ENCODE measurements at regions not wholly inside any gene's neighbourhood (a gene's known extent, or its start where the extent isn't known, plus 50 kb on each side); places are given as distances from the start of the nearest gene placed in this dataset.

DNA sequence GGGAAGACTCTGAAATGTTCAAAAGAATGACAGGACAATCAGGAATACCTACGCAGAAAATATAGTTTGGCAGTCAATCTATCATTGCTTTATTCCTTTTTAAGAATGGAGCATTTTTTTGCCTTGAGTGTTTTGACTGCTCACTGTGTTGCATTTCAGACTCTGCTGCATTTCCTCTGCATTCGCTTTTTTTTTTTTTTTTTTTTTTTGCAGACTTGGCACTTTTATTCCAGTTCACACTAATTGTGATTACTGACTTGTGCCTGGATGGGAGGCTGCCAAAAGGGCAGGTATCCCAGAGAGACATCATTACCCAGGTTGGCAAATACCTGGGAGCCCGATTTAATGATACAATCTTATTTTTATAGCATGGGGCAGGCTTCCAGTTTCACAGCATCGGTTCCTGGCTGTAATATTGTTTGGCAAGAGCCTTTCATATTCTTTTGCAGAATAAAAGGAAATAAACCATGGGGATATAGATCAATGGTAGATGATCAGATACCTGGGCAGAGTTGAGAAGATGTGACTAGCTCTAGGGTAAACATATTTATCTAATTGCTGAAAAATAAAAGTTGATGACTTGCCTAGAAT lies 1132.6 kb downstream of the MAT2B start:
- ChIA-PET CTCF (no interaction called here), POLR2A (no interaction called here)
- Mint-ChIP-seq H3K27me3 (ENCODE audit: low read depth) (no peaks in the 10 kb centered on the region), H3K27ac (no peak overlapping the region), H3K36me3 (no peaks in the 10 kb centered on the region), H3K4me3 (no peak overlapping the region), H3K9me3 (peaks cover 2% of the 10 kb centered on the region), H3K4me1 (peaks cover 7% of the 10 kb centered on the region)
- no peak for ATAC-seq
- TF ChIP-seq, protein P1, sequence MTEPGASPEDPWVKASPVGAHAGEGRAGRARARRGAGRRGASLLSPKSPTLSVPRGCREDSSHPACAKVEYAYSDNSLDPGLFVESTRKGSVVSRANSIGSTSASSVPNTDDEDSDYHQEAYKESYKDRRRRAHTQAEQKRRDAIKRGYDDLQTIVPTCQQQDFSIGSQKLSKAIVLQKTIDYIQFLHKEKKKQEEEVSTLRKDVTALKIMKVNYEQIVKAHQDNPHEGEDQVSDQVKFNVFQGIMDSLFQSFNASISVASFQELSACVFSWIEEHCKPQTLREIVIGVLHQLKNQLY (CRISPR knock-in tag; IDR thresholded peaks at IDR 0.05) = no peak
- TF ChIP-seq, protein P2, sequence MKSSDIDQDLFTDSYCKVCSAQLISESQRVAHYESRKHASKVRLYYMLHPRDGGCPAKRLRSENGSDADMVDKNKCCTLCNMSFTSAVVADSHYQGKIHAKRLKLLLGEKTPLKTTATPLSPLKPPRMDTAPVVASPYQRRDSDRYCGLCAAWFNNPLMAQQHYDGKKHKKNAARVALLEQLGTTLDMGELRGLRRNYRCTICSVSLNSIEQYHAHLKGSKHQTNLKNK (CRISPR knock-in tag; IDR thresholded peaks at IDR 0.05) = no peak
- TF ChIP-seq NFE2L1 (CRISPR knock-in tag; IDR thresholded peaks at IDR 0.05) (no peak), ZNF317 (CRISPR knock-in tag; IDR thresholded peaks at IDR 0.05; ENCODE audit: borderline replicate concordance, low read depth) (no peak), RORB (CRISPR knock-in tag; IDR thresholded peaks at IDR 0.05) (no peak), NR2C2 (CRISPR knock-in tag; IDR thresholded peaks at IDR 0.05) (no peak)
- TF ChIP-seq, protein P3, sequence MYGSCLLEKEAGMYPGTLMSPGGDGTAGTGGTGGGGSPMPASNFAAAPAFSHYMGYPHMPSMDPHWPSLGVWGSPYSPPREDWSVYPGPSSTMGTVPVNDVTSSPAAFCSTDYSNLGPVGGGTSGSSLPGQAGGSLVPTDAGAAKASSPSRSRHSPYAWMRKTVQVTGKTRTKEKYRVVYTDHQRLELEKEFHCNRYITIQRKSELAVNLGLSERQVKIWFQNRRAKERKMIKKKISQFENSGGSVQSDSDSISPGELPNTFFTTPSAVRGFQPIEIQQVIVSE (CRISPR knock-in tag; IDR thresholded peaks at IDR 0.05; ENCODE audit: borderline replicate concordance) = no peak
- no peak for DNase-seq (ENCODE audit: low spot score)

DNA sequence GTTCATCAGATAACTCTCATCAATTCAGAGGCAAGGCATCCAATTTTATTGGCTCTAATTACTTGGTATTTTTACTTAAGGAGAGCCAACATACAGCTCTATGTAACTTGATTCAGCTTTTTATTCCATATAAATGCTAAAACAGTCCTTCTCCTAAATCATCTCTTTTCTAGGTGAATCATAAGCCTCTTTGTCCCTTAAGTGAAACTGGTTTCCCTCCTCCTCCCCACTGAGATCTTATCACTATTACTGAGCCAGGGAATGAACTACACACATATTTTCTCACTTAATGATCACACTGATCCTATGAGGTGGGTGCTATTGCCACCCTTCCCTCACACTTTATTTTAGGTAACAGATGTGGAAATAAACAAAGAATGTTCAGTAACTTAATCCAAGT lies 1143.8 kb downstream of the MAT2B start:
- H3K9me3 Mint-ChIP-seq = peaks cover 11% of the 10 kb centered on the region
- POLR2A ChIA-PET = no interaction called here
- no peak for DNase-seq (ENCODE audit: low spot score)
- ATAC-seq = no peak
- H3K4me3 Mint-ChIP-seq = no peak overlapping the region
- H3K36me3 Mint-ChIP-seq = peaks cover 3% of the 10 kb centered on the region; the same call in 1 of the 2 replicates
- no peaks in the 10 kb centered on the region for H3K27me3 Mint-ChIP-seq (ENCODE audit: low read depth)
- CTCF ChIA-PET = no interaction called here
- TF ChIP-seq TEAD4 (CRISPR knock-in tag; IDR thresholded peaks at IDR 0.05) (no peak), ZNF121 (CRISPR knock-in tag; IDR thresholded peaks at IDR 0.05) (no peak), FOXP1 (CRISPR knock-in tag; IDR thresholded peaks at IDR 0.05; ENCODE audit: borderline replicate concordance) (no peak), KAT7 (CRISPR knock-in tag; IDR thresholded peaks at IDR 0.05; ENCODE audit: borderline replicate concordance) (no peak), GRHL2 (CRISPR knock-in tag; IDR thresholded peaks at IDR 0.05; ENCODE audit: insufficient replicate concordance, severe bottlenecking) (no peak), NR1H2 (CRISPR knock-in tag; IDR thresholded peaks at IDR 0.05) (no peak), PRRX2 (CRISPR knock-in tag; IDR thresholded peaks at IDR 0.05) (no peak), NFE2L1 (CRISPR knock-in tag; IDR thresholded peaks at IDR 0.05) (no peak), CBFB (CRISPR knock-in tag; IDR thresholded peaks at IDR 0.05; ENCODE audit: low read depth) (no peak)
- TF ChIP-seq, protein P4, sequence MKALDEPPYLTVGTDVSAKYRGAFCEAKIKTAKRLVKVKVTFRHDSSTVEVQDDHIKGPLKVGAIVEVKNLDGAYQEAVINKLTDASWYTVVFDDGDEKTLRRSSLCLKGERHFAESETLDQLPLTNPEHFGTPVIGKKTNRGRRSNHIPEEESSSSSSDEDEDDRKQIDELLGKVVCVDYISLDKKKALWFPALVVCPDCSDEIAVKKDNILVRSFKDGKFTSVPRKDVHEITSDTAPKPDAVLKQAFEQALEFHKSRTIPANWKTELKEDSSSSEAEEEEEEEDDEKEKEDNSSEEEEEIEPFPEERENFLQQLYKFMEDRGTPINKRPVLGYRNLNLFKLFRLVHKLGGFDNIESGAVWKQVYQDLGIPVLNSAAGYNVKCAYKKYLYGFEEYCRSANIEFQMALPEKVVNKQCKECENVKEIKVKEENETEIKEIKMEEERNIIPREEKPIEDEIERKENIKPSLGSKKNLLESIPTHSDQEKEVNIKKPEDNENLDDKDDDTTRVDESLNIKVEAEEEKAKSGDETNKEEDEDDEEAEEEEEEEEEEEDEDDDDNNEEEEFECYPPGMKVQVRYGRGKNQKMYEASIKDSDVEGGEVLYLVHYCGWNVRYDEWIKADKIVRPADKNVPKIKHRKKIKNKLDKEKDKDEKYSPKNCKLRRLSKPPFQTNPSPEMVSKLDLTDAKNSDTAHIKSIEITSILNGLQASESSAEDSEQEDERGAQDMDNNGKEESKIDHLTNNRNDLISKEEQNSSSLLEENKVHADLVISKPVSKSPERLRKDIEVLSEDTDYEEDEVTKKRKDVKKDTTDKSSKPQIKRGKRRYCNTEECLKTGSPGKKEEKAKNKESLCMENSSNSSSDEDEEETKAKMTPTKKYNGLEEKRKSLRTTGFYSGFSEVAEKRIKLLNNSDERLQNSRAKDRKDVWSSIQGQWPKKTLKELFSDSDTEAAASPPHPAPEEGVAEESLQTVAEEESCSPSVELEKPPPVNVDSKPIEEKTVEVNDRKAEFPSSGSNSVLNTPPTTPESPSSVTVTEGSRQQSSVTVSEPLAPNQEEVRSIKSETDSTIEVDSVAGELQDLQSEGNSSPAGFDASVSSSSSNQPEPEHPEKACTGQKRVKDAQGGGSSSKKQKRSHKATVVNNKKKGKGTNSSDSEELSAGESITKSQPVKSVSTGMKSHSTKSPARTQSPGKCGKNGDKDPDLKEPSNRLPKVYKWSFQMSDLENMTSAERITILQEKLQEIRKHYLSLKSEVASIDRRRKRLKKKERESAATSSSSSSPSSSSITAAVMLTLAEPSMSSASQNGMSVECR (CRISPR knock-in tag; IDR thresholded peaks at IDR 0.05; ENCODE audit: borderline replicate concordance) = no peak
- TF ChIP-seq, protein P5, sequence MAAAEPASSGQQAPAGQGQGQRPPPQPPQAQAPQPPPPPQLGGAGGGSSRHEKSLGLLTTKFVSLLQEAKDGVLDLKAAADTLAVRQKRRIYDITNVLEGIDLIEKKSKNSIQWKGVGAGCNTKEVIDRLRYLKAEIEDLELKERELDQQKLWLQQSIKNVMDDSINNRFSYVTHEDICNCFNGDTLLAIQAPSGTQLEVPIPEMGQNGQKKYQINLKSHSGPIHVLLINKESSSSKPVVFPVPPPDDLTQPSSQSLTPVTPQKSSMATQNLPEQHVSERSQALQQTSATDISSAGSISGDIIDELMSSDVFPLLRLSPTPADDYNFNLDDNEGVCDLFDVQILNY (CRISPR knock-in tag; IDR thresholded peaks at IDR 0.05) = no peak
- TF ChIP-seq, protein P6, sequence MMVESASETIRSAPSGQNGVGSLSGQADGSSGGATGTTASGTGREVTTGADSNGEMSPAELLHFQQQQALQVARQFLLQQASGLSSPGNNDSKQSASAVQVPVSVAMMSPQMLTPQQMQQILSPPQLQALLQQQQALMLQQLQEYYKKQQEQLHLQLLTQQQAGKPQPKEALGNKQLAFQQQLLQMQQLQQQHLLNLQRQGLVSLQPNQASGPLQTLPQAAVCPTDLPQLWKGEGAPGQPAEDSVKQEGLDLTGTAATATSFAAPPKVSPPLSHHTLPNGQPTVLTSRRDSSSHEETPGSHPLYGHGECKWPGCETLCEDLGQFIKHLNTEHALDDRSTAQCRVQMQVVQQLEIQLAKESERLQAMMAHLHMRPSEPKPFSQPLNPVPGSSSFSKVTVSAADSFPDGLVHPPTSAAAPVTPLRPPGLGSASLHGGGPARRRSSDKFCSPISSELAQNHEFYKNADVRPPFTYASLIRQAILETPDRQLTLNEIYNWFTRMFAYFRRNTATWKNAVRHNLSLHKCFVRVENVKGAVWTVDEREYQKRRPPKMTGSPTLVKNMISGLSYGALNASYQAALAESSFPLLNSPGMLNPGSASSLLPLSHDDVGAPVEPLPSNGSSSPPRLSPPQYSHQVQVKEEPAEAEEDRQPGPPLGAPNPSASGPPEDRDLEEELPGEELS (CRISPR knock-in tag; IDR thresholded peaks at IDR 0.05) = no peak
- TF ChIP-seq, protein P7, sequence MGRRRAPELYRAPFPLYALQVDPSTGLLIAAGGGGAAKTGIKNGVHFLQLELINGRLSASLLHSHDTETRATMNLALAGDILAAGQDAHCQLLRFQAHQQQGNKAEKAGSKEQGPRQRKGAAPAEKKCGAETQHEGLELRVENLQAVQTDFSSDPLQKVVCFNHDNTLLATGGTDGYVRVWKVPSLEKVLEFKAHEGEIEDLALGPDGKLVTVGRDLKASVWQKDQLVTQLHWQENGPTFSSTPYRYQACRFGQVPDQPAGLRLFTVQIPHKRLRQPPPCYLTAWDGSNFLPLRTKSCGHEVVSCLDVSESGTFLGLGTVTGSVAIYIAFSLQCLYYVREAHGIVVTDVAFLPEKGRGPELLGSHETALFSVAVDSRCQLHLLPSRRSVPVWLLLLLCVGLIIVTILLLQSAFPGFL (CRISPR knock-in tag; IDR thresholded peaks at IDR 0.05; ENCODE audit: borderline replicate concordance) = no peak
- H3K27ac Mint-ChIP-seq = no peak overlapping the region; the same call in 1 of the 2 replicates
- H3K4me1 Mint-ChIP-seq = no peaks in the 10 kb centered on the region
